ENCODE measurements at regions not wholly inside any gene's neighbourhood (a gene's known extent, or its start where the extent isn't known, plus 50 kb on each side); places are given as distances from the start of the nearest gene placed in this dataset.
A peak's percentile ranks its signal among the peaks of the same experiment; 100 is the strongest.

GRCh38 chr11:69382131-69383128 lies 88.5 kb downstream of the MYEOV start:
- Histone ChIP-seq H3K36me3 (ENCODE audit: control insufficient read depth, insufficient read depth, low read length) (no peaks in the 10 kb centered on the region), H3K4me1 (peaks cover 15% of the 10 kb centered on the region), H3K9me3 (0 out of 2 replicates have a peak, but pooled peaks cover 3% of the 10 kb centered on the region), H3K27me3 (replicated peaks; ENCODE audit: control insufficient read depth, insufficient read depth, low read length) (no peaks in the 10 kb centered on the region), H3K4me3 (ENCODE audit: low read depth, low read length) (peak overlapping the region; percentile 56)
- peaks cover 9% of the 10 kb centered on the region for H3K36me3 Mint-ChIP-seq (ENCODE audit: insufficient read depth, unreplicated experiment)
- peaks cover 7% of the 10 kb centered on the region for H3K9me3 Mint-ChIP-seq (ENCODE audit: unreplicated experiment)
- H3K27me3 Mint-ChIP-seq (ENCODE audit: insufficient read depth, unreplicated experiment) = no peaks in the 10 kb centered on the region
- peak; percentile 93 to 94 for DNase-seq
- ChIA-PET CTCF (interaction anchor here (0.5 to 2.0 kb wide), 4 partner anchors 53 to 1084 kb away, joined by 3 to 6 read pairs (median 4); partner anchors contain the start of gene MYEOV), POLR2A (interaction anchor here (0.6 to 2.0 kb wide), 12 partner anchors 21 to 381 kb away, joined by 3 to 11 read pairs (median 4); partner anchors contain the start of gene LTO1)
- no TSS peak for BruUV-seq (replicated peaks)
- peaks cover 15% of the 10 kb centered on the region for H3K4me1 Mint-ChIP-seq (ENCODE audit: low read depth, unreplicated experiment)
- TF ChIP-seq CTCF (IDR thresholded peaks at IDR 0.05; ENCODE audit: insufficient read depth in 1 of 2, low read depth in 1 of 2, low read length in 1 of 2, severe bottlenecking in 1 of 2, unreplicated experiment in 1 of 2) = peak in 1 of 2 experiments; percentile 13
- H3K4me3 Mint-ChIP-seq (ENCODE audit: unreplicated experiment) = peak overlapping the region; percentile 82
- intact Hi-C loops (cut with micrococcal nuclease; ENCODE audit: unreplicated experiment) = loop anchor here (1.0 to 5.0 kb wide), 4 partner anchors 55 to 257 kb away; no protein-coding TSS in a partner anchor
- H3K27ac Mint-ChIP-seq (ENCODE audit: unreplicated experiment) = peak overlapping the region; percentile 93

- H3K4me3 Mint-ChIP-seq (ENCODE audit: unreplicated experiment) = peak overlapping the region; percentile 82
- CTCF ChIA-PET = no interaction called here
- H3K4me1 Mint-ChIP-seq (ENCODE audit: low read depth, unreplicated experiment) = peaks cover 15% of the 10 kb centered on the region
- Histone ChIP-seq H3K36me3 (ENCODE audit: control insufficient read depth, insufficient read depth, low read length) (no peaks in the 10 kb centered on the region), H3K4me1 (peaks cover 15% of the 10 kb centered on the region), H3K9me3 (peaks cover 10% of the 10 kb centered on the region), H3K27me3 (replicated peaks; ENCODE audit: control insufficient read depth, insufficient read depth, low read length) (no peaks in the 10 kb centered on the region), H3K4me3 (ENCODE audit: low read depth, low read length) (no peak overlapping the region)
- H3K27ac Mint-ChIP-seq (ENCODE audit: unreplicated experiment) = peak overlapping the region; percentile 93
- intact Hi-C loops (cut with micrococcal nuclease; ENCODE audit: unreplicated experiment) = loop anchor here (5.0 kb wide), 1 partner anchor 251 kb away; no protein-coding TSS in a partner anchor
- H3K9me3 Mint-ChIP-seq (ENCODE audit: unreplicated experiment) = peaks cover 19% of the 10 kb centered on the region
- no peaks in the 10 kb centered on the region for H3K27me3 Mint-ChIP-seq (ENCODE audit: insufficient read depth, unreplicated experiment)
- BruUV-seq (replicated peaks) = no TSS peak
- DNase-seq = peak in 1 of 2 experiments; percentile 32
- peaks cover 9% of the 10 kb centered on the region for H3K36me3 Mint-ChIP-seq (ENCODE audit: insufficient read depth, unreplicated experiment)
- no peak for TF ChIP-seq CTCF (IDR thresholded peaks at IDR 0.05; ENCODE audit: insufficient read depth in 1 of 2, low read depth in 1 of 2, low read length in 1 of 2, severe bottlenecking in 1 of 2, unreplicated experiment in 1 of 2)
- POLR2A ChIA-PET = interaction anchor here (1.2 to 2.0 kb wide), 3 partner anchors 52 to 255 kb away, joined by 3 to 11 read pairs (median 11); no protein-coding TSS in a partner anchor
These were observed 89.7 kb downstream of the MYEOV start for GRCh38 chr11:69383372-69384250.

Measured in Caco-2 (cell line).